NCI-H2171 treated with DMSO at 0.1 percent for 48 hours (cell line): ENCODE measurements at regions not wholly inside any gene's neighbourhood (a gene's known extent, or its start where the extent isn't known, plus 50 kb on each side); places are given as distances from the start of the nearest gene placed in this dataset.
"Not testable (repeated sequence)": the region's sequence is repeated elsewhere in the genome, so short reads cannot be mapped to it uniquely, and the experiment has no call there.

Experiments
- DNase-seq: peaks from one replicate; lab custom pipeline; 2025; lab: John Stamatoyannopoulos, UW

DNA sequence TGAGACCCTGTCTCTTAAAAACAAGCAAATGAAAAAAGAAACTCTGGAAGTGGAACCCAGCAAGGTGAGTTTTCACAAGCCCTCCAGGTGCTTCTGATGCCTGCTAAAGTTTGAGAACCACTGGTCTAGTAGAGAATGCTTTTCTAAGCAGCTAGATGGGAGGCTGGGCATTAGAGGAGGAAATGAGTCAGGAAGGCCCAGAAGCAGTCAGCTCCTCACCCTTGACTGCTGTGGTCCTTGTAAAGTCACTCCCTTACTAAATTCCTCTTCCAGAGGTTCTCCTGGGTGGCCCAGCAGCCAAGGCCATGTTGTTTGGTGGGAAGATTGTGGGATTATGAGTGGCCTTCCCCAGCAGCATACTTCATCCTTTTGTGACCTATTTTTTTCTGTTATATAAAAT is 52.0 kb upstream of the FYN start:
- DNase-seq: no peak

DNA sequence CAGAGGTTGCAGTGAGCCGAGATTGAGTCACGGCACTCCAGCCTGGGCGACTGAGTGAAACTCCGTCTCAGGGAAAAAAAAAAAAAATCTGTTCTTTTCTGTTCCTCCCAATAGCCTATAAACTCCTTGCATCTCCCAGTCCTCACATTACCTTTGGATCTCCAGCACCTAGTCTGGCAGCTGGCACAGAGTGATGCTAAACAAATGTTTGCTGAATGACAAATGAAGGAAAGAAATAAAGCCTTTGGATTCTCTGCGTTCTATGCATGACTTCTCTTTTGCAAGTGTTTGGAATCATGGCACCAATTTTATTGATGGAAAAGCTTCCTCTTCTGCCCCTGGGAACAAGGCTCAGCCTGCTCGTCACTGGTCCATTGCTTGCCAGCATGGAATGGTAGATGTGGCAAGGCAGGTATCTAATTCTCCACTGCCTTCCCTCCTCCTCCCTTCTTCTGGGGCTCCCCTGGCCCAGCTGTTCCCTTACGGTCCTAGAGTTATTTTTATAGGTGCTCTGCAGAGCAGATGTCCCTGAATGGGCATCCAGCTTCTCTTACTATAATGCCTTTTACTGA is 53.6 kb upstream of the FYN start:
- DNase-seq: no peak

DNA sequence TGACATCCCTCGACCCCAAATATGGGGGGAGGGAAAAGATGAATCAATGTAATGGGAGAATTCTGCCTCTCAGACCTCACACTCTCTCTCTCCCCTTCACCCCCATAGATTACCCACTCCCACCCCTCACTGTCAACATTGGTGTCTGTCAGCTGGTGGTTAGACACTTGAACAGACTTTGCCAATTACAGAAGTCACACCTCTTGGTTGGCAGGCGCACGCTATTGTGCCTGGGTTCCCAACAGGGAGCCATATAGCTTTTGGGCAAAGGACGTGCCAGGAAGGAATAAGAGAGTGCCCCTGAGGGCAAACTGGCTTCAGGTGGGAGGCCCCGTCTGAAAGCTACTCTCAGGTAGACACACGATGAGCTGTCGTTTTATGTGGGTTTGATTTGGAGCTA is 54.1 kb upstream of the FYN start:
- DNase-seq: peak; percentile 98

DNA sequence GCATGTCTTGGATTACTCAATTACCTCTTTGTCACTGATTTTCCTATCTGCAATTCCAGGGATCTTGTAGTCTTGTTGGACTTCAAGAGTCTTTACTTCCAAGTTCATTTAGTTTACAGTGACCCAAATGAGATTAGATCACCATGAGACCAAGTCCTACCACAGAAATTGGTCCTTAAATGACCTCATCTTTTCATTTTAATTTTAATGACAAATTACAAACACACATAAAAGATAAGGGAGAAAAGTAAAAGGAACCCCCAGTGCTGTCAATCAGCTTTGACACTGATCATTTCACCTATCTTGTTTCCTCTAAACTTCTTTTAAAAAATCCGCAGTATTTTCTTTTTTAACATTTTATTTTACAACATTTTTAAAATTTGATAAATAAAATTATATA is 54.9 kb upstream of the FYN start:
- no peak for DNase-seq

DNA sequence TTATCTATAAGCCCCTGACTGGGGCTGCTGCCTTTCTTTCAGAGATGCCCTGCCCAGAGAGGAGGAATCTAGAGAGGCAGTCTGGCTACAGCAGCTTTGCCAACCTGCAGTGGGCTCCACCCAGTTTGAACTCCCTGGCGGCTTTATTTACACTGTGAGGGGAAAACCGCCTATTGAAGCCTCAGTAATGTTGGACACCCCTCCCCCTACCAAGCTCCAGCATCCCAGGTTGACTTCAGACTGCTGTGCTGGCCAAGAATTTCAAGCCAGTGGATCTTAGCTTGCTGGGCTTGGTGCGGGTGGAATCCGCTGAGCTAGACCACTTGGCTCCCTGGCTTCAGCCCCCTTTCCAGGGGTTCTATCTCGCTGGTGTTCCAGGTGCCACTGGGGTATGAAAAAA is 61.4 kb upstream of the FYN start:
- peak; percentile 41 for DNase-seq

DNA sequence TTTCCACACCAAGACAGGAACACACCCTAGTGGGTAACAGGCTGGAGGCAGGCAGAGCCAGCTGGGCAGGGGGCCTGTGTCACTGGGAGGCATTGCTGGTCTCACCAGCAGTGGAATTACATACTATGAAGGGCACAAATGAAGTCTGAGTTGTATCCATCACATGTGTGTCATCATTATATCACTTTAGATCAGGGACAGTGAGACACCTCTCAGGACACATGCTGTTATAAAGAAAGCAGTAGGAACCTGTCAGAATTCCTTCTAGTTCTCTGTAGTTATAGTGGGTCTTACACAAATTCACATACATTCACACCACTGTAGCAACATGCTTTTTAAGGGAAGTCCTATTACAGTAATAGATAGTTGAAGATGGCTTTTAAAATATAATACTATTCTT is 63.5 kb upstream of the FYN start:
- no peak for DNase-seq

DNA sequence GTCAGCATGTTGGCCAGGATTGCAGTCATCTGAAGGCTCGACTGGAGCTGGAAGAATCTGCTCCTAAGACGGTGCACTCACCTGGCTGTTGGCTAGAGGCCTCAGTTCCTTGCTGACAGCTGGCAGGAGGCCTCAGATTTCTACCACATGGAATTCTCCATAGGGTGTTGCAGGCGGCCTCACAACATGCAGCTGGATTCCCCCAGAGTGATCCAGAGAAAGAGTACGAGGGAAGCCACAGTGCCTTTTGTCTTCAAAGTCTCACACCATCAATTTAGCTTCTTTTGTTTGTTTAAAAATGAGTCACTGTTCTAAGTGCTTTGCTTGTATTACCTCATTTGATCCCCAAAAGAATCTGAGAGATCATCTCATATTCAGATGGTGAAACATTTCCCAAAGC is 65.5 kb upstream of the FYN start:
- peak; percentile 78 for DNase-seq

DNA sequence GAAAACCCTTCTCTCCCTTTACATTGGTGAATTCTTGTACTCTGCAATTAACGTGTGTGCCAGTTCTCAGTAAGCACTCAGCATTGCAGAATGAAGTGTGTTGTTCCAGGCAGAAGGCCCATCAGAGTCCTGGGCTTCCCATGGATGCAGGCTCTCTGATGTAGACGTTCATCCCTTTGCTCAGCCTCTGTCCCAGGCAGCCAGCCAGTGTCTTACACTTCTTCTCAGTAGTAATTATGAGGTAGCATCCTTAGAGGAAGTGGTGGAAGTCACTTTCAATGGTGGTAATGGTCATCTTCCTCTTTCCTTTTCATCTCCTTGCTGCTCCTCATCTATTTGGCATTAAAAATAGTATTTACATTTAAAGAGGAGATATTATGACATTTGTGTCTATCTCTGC is 66.7 kb upstream of the FYN start:
- DNase-seq: no peak

DNA sequence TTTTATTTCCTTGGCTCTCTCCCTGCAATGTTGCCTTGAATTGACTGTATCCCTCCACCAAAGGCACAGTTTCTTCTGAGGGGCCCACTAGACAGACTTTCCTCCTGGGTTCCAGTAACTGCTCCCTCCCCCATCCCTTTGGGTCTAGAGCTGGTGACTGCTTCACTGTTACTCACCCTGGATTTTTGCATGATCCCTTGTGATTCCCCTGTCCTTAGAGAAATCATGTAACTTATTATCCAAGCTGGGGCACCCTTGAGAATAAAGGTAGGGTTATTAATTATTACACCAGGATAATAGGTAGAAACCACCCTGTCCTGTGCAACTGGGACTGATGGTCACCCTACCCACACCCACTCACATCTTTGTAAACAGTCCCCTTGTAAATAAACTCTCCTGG is 67.5 kb upstream of the FYN start:
- DNase-seq: no peak

DNA sequence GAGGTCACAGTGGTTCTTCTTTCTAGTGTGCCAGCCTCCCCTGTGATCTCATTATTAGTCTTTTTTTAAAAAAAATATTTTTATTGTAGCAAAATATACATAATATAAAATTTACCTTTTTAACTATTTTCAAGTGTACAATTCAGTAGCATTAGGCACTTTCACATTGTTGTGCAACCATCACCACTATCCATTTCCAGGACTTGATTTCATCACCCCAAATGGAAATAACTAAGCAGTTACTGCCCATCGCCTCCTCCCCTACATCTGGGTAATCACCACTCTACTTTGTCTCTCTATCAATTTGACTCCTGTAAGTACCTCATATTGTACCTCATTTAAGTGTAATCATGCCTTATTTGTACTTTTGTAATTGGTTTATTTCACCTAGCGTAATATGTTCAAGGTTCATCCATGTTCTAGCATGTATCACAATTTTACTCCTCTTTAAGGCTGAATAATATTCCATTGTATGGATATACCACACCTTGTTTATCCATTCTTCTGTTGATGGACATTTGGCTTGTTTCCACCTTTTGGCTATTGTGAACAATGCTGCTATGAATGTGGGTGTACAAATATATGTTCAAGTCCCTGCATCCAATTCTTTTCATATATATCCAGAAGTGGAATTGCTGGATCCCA is 68.6 kb upstream of the FYN start:
- no peak for DNase-seq

DNA sequence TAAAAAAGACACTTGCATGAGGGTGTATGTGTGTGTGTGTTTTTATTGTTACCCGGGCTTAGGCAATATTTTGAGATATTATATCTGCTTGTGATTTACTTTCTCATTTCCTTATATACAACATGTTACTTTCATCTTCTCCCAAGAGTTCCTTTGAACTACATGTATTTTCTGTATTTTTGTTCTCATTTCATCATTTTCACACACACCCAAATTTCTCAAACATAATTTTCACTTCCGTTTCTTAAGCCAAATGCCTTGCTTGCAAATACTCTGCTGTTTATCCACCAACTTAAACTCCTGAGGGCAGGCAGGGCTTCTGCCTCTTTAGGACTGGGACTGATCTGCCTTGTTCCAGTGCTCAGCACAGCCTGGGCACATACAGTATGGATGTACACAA is 69.3 kb upstream of the FYN start:
- DNase-seq: no peak

DNA sequence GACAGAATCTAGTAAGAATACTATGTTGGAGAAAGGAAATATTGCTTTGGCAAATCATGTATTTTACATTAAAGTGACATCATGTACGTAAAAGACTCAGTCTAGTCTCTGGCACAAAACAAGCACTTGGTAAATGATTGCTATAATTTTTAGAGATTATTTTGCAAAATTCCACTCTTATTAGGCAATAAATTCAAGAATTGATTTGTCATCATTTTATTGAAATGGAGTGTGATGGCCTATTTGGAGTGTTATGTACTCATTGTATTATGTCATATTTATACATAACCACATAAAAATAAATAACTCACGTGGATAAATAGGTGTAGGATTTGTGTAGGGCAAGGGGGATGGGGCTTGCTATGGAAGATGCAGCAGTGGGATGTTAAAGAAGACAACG is 70.0 kb upstream of the FYN start:
- DNase-seq: no peak

DNA sequence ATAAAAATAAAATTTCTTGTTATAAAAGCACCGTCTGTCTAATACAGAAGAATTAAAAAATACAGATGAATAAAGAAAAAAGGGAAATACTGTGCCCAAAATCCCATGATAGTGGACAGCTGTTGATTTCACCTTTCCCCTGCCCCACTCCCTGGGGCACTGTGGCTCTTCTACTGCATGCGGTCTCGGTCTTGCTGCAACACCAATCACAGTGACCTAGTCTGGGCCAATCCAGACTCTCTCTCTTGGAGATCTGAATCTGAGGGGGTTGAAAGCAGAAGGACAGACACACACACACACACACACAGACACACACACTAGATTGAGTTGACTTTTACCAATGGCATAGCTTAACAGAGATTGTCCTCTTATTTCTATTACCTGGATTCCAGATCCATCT is 70.5 kb upstream of the FYN start:
- DNase-seq: no peak

DNA sequence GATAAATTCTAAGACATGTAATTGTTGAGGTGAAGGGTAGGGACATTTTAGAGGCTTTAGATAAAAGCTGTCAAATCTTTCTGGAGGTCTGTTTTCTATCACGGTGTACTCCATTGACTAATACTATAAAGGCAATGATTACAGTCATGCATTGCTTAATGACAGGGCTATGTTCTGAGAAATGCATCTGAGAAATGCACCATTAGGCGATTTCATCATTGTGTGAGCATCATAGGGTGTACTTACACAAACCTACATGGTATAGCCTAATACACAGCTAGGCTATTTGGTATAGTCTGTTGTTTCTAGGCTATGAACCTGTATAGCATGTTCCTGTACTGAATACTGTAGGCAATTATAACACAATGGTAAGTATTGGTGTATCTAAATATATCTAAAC is 71.3 kb upstream of the FYN start:
- DNase-seq: no peak

DNA sequence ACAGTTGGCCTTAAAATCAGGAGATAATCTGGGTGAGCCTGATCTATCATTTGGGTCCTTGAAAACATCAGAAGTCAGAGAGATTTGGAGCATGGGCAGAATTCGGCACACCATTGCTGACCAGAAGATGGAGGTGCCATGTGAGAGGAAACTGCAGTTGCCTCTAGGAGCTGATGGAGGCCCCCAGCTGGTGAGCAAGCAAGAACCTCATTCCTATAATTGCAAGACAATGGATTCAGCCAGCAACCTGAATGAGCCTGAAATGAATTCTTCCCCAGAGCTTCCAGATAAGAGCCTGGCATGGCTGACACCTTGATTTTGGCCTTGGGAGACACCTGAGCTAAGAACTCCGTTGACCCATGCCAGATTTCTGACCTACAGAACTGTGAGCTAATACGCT is 76.3 kb upstream of the FYN start:
- no peak for DNase-seq

DNA sequence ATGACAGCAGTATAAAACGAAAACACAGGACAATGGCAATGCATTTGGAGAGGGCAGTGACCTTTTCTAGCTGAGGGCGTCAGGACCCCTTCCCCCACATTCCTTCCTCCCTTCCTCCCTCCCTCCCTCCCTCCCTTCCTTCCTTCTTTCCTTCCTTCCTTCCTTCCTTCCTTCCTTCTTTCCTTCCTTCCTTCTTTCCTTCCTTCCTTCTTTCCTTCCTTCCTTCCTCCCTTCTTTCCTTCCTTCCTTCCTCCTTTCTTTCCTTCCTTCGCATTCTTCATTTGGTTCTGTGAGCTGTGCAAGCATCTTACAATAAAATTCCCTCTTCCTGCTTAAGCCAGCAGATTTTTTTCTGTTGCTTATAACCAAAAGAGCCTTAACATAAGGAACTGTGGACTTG is 76.7 kb upstream of the FYN start:
- DNase-seq: not testable (repeated sequence)

DNA sequence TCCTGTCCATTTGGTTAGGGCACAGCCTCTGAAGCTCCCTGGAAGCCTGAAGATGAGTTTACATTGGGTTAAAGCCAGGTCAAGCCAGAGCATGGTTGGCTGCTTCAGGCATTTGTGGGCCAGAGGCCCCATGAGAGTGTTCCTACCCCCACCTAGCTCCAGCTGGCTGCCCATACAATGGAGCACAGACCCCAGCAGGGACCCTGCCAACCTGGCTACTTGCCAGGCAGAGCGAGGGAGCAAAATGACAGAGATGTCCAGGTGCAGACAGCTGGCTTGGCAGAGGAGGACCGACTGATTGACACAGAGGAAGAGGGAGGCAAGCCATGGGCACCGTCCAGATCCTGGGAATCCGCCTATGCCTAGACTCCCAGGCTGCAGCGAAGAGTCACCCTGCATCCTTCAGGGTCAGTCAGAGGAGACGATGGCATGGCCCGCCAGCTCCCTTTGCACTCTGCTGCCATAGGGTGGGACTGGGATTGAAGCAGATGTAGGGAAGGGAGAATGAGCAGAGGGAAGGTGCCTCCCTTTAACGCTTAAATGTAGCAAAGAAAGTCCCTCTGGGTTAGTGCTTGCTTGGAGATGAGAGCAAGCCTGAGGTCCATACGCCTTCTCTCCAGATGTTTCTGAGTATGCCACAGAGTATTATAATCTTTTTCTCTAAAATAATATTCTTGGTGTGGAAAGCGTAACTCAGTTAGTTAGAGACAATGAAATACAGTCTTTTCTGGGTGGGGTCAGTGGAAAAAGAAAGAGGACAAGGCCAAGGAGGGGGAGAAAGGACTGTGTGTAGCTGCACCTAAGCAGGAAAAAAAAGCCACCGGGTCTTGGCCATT is 77.6 kb upstream of the FYN start:
- peak; percentile 55 for DNase-seq

DNA sequence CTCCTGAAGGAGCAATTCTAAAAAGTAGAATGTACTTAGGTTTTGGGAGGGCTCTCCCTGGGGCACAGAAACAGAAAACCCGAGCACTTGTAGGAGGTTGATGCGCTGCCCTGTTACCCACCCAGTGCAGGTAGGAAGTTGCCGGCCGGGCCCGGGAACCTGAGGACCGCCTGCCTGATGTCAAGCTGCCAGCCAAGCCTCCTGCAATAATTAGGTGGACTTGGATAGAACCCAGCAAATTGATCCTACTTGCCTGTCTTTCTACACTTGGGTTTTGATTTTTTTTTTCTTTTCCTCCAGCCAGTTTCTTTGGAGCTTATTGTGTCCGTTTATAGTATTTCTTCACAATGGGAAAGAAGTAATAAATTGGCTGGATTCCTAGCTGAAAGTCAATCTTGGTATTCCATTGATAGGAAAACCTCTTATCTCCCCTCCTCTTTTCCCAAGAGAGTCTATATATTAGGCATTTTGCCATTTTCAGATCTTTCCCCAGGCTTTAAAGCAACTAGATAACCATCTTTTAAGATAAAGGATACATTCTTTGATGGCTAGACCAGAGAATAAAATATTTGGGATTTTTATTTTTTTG is 78.3 kb upstream of the FYN start:
- DNase-seq: peak; percentile 67

DNA sequence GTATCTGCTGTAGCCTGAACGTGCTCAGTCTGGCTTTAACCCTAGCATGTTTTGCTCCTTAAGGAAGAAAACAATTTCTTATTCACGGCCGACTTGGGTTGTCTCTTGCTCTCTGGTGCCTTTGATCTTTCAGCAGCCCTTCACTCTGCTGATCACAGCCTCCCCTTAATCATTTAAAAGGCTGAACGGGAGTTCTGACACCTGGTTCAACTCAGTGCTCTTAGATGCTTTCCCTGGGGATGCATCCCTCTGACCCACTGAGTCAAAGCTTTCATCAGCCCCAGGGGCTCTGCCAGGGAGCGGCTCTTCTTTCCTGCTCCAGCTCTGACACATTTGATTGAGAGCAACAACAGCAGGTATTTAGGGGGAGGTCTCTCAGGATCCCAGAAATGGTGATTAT is 79.0 kb upstream of the FYN start:
- peak; percentile 60 for DNase-seq

DNA sequence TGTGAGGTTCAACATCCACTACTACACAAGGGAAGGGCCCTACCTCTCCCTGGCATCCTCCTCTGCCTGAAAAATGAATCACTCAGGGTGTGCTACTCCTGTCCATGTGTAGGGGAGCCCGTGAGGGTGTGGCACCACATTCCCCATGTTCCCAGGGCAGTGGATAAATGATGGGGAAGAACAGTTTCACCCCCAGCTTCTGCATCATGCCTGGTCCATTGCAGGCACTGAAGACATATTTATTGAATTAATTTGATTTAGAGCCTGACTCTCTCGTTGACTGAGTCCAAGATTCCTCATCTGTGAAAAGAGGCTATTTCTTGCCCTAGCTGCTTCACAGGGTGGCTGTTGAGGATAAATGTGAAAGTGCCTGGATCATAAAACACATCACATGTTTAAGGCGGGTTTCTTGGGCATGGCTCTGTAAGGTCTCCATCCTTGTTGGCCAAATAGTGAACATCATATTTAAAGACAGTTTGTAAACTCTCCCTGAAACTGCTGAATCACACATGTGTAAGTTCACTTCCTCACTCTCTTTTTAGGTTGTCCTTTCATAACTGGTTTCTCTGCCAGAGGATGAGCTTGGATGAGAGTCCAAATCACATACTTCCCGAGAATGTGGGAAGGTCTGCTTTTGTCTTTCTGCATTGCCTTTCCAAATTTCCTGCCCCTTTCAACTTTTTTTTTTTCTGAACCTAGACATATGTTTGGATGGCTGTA is 79.7 kb upstream of the FYN start:
- DNase-seq: no peak

DNA sequence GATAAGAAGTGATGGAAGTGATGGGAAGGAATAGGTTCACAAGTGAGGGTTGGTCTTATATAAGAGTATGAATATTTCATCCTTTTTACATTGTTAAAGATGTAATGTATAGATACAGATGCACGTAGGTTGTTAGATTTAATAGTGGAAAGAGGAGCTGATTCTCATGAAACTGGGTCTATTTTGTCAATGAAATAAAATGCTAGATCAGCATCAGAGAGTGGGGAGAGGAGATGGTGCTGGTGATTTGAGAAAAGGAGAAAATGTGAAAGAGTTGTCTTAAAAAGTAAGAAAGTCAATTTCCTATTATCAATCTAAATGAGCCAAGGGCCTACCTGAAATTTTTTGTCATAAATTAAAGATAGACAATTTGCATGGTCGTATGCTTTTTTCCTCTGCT is 82.8 kb upstream of the FYN start:
- no peak for DNase-seq

DNA sequence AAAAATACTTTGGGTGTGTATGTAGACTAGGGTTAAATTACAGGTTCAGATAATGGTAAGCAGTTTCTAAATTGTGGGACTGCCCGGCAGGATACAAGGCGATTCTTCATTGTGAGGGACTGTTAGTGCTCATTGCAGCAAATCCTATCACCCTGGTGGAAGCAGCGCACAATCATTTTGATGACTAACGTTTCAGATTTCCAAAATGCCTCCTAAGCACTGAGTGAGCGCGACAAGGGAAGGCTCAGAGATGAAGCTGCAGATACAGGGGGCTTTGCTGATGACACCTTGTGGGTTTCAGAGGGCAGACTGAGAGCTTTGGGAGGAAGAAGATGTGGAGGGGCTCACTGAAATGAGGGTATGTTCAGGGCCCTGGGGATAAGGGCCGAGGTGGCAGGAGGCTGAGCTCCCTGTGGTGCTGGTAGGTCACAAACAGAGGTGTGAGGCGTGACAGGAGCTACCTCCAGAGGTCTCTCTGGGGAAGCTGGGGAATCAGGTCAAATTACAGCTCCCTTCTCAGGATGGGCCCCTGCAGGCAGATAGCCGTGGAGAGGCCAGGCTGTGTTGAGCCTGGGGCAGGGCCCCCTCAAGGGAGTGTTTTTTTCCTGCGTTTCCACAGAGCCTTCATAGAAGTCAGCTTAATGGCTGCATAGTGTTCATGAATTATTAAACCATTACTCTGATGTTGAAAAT is 84.5 kb upstream of the FYN start:
- peak; percentile 83 for DNase-seq
